ENCODE measurements at regions not wholly inside any gene's neighbourhood (a gene's known extent, or its start where the extent isn't known, plus 50 kb on each side); places are given as distances from the start of the nearest gene placed in this dataset.

- H3K9me3 ChIP-seq (replicated peaks; ENCODE audit: low read length) = no peaks in the 10 kb centered on the region
- H3K4me2 ChIP-seq (ENCODE audit: low read length) = no peak overlapping the region
- H3K4me1 ChIP-seq (ENCODE audit: control insufficient read depth, insufficient read depth, low read length) = no peaks in the 10 kb centered on the region
- H3K9ac ChIP-seq (ENCODE audit: low read depth, low read length) = no peak overlapping the region
- no peak overlapping the region for H3K4me3 ChIP-seq (ENCODE audit: low read length)
- H3K36me3 ChIP-seq (ENCODE audit: insufficient read depth, low read length) = no peaks in the 10 kb centered on the region
- no peaks in the 10 kb centered on the region for H3K27me3 ChIP-seq (ENCODE audit: control insufficient read depth, insufficient read depth, low read length)
Observed at GRCh38 chr19:31491242-31491641, 142.0 kb upstream of the TSHZ3 start.

DNA sequence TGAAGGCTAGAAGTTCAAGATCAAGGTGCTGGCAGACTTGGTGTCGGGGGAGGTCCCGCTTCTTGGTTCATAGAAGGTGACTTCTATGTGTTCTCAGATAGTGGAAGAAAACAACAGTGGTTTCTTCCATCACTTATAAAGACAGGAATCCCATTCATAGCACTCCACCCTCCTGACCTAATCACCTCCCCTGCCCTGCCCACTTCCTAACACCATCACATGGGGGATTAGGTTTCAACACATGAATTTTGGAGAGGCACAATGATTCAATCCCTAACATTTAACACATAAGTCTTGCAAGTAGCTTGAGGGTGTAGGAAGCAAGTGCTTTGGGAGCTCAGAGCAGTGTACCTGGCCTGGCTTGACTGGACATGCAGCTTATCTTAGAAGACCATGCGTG is 142.8 kb upstream of the TSHZ3 start:
- H3K9ac ChIP-seq (ENCODE audit: low read depth, low read length) = no peak overlapping the region
- no peak overlapping the region for H3K4me2 ChIP-seq (ENCODE audit: low read length)
- H3K4me1 ChIP-seq (ENCODE audit: control insufficient read depth, insufficient read depth, low read length) = no peaks in the 10 kb centered on the region
- H3K4me3 ChIP-seq (ENCODE audit: low read length) = no peak overlapping the region
- H3K27me3 ChIP-seq (ENCODE audit: control insufficient read depth, insufficient read depth, low read length) = no peaks in the 10 kb centered on the region
- no peaks in the 10 kb centered on the region for H3K9me3 ChIP-seq (replicated peaks; ENCODE audit: low read length)
- no peaks in the 10 kb centered on the region for H3K36me3 ChIP-seq (ENCODE audit: insufficient read depth, low read length)

DNA sequence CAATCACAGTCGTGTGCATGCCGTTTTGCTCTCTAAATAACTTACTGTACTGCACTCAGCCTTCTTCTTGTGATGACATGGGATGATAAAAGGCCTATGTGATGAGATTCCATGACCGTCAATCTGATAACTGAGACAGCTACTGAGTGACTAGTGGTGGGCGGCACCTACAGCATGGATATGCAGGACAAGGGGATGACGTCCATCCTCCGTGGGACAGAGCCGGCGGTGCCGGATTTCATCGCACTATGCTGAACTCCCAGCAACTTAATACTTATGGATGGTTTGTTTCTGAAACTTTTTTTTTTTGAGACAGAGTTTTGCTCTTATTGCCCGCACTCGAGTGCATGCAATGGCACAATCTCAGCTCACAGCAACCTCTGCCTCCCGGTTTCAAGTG is 146.8 kb upstream of the TSHZ3 start:
- no peak overlapping the region for H3K4me3 ChIP-seq (ENCODE audit: low read length)
- H3K9ac ChIP-seq (ENCODE audit: low read depth, low read length) = no peak overlapping the region
- no peaks in the 10 kb centered on the region for H3K9me3 ChIP-seq (replicated peaks; ENCODE audit: low read length)
- H3K4me1 ChIP-seq (ENCODE audit: control insufficient read depth, insufficient read depth, low read length) = no peaks in the 10 kb centered on the region
- no peak overlapping the region for H3K4me2 ChIP-seq (ENCODE audit: low read length)
- no peaks in the 10 kb centered on the region for H3K27me3 ChIP-seq (ENCODE audit: control insufficient read depth, insufficient read depth, low read length)
- H3K36me3 ChIP-seq (ENCODE audit: insufficient read depth, low read length) = no peaks in the 10 kb centered on the region

DNA sequence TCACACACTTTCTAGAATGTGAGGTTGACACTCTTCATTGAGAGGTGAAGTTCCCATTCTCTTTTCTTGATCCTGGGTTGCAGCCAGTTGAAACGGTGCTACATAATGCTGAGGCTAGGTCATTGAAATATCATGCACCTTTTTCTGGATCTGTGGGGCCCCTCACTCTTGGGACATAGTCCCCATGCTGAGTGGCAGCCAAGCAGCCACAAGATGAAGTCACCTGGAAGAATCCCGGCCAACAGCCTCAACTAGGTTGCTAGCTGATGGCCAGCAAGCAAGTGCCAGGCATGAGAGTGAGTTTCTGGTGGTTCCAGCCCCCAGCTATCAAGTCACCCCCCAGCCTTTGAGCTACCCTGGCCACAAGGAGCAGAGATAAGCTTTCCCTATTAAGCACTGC is 148.5 kb upstream of the TSHZ3 start:
- Histone ChIP-seq H3K36me3 (ENCODE audit: insufficient read depth, low read length) (no peaks in the 10 kb centered on the region), H3K9me3 (replicated peaks; ENCODE audit: low read length) (no peaks in the 10 kb centered on the region)

GRCh38 chr19:31498781-31499180 is 149.5 kb upstream of the TSHZ3 start:
- H3K4me2 ChIP-seq (ENCODE audit: low read length) = no peak overlapping the region
- no peaks in the 10 kb centered on the region for H3K9me3 ChIP-seq (replicated peaks; ENCODE audit: low read length)
- H3K4me3 ChIP-seq (ENCODE audit: low read length) = no peak overlapping the region
- H3K36me3 ChIP-seq (ENCODE audit: insufficient read depth, low read length) = no peaks in the 10 kb centered on the region
- H3K9ac ChIP-seq (ENCODE audit: low read depth, low read length) = no peak overlapping the region
- no peaks in the 10 kb centered on the region for H3K27me3 ChIP-seq (ENCODE audit: control insufficient read depth, insufficient read depth, low read length)
- no peaks in the 10 kb centered on the region for H3K4me1 ChIP-seq (ENCODE audit: control insufficient read depth, insufficient read depth, low read length)

More for the DNA sequence above, 148.5 kb upstream of the TSHZ3 start:
- Histone ChIP-seq H3K4me1 (ENCODE audit: control insufficient read depth, insufficient read depth, low read length) (no peaks in the 10 kb centered on the region), H3K4me2 (ENCODE audit: low read length) (no peak overlapping the region), H3K9ac (ENCODE audit: low read depth, low read length) (no peak overlapping the region), H3K4me3 (ENCODE audit: low read length) (no peak overlapping the region), H3K27me3 (ENCODE audit: control insufficient read depth, insufficient read depth, low read length) (no peaks in the 10 kb centered on the region)

- H3K4me1 ChIP-seq (ENCODE audit: control insufficient read depth, insufficient read depth, low read length) = no peaks in the 10 kb centered on the region
- H3K4me3 ChIP-seq (ENCODE audit: low read length) = no peak overlapping the region
- H3K9ac ChIP-seq (ENCODE audit: low read depth, low read length) = no peak overlapping the region
- H3K4me2 ChIP-seq (ENCODE audit: low read length) = no peak overlapping the region
- H3K36me3 ChIP-seq (ENCODE audit: insufficient read depth, low read length) = no peaks in the 10 kb centered on the region
- no peaks in the 10 kb centered on the region for H3K27me3 ChIP-seq (ENCODE audit: control insufficient read depth, insufficient read depth, low read length)
- H3K9me3 ChIP-seq (replicated peaks; ENCODE audit: low read length) = no peaks in the 10 kb centered on the region
Observed at GRCh38 chr19:31499281-31500196, 150.3 kb upstream of the TSHZ3 start.

- no peaks in the 10 kb centered on the region for H3K9me3 ChIP-seq (replicated peaks; ENCODE audit: low read length)
- no peak overlapping the region for H3K4me3 ChIP-seq (ENCODE audit: low read length)
- no peak overlapping the region for H3K4me2 ChIP-seq (ENCODE audit: low read length)
- no peaks in the 10 kb centered on the region for H3K27me3 ChIP-seq (ENCODE audit: control insufficient read depth, insufficient read depth, low read length)
- H3K9ac ChIP-seq (ENCODE audit: low read depth, low read length) = no peak overlapping the region
- no peaks in the 10 kb centered on the region for H3K4me1 ChIP-seq (ENCODE audit: control insufficient read depth, insufficient read depth, low read length)
- no peaks in the 10 kb centered on the region for H3K36me3 ChIP-seq (ENCODE audit: insufficient read depth, low read length)
Observed at GRCh38 chr19:31500197-31500830, 151.1 kb upstream of the TSHZ3 start.

- Histone ChIP-seq H3K4me3 (ENCODE audit: low read length) (no peak overlapping the region), H3K9me3 (replicated peaks; ENCODE audit: low read length) (no peaks in the 10 kb centered on the region), H3K9ac (ENCODE audit: low read depth, low read length) (no peak overlapping the region), H3K4me1 (ENCODE audit: control insufficient read depth, insufficient read depth, low read length) (no peaks in the 10 kb centered on the region), H3K36me3 (ENCODE audit: insufficient read depth, low read length) (no peaks in the 10 kb centered on the region), H3K4me2 (ENCODE audit: low read length) (no peak overlapping the region), H3K27me3 (ENCODE audit: control insufficient read depth, insufficient read depth, low read length) (no peaks in the 10 kb centered on the region)
Observed at GRCh38 chr19:31500946-31501345, 151.7 kb upstream of the TSHZ3 start.

DNA sequence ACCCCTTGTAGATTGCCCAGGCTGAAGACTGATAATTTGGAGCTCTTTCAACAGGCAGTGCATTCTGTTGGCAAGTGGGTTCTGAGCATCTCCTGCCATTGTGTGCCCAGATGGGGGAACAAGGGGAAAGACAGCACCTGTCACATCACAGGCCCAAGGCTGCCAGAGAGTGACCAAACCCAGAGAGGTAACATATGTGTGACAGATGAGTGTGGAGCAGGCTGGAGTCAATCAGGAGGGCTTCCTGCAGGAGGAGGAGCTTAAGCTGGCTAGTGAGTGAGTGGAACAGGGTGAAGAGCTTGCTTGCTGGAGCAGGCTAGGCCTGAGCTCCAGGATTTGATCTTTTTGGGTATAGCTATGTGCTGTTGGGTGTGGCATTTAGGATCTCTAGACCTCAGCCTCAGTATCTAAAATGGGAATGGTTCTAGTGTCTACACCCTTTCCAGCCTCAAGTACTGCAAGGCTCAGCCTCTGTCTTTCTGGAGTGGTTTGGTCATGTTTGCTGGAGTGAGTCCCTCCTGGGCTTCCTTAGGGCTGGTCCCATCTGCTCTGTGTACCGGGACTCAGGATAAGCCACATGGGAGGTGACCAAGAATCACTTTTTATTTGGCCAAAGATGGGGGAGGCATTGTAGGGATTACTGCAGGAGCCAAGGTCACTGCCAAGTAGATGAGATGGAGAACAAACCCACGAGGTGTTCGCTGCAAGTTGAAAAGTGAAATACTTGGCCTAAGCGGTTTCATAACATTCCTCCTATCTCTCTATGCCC is 152.4 kb upstream of the TSHZ3 start:
- Histone ChIP-seq H3K4me3 (ENCODE audit: low read length) (no peak overlapping the region), H3K4me2 (ENCODE audit: low read length) (no peak overlapping the region), H3K4me1 (ENCODE audit: control insufficient read depth, insufficient read depth, low read length) (no peaks in the 10 kb centered on the region), H3K36me3 (ENCODE audit: insufficient read depth, low read length) (no peaks in the 10 kb centered on the region), H3K9me3 (replicated peaks; ENCODE audit: low read length) (no peaks in the 10 kb centered on the region), H3K9ac (ENCODE audit: low read depth, low read length) (no peak overlapping the region), H3K27me3 (ENCODE audit: control insufficient read depth, insufficient read depth, low read length) (no peaks in the 10 kb centered on the region)

DNA sequence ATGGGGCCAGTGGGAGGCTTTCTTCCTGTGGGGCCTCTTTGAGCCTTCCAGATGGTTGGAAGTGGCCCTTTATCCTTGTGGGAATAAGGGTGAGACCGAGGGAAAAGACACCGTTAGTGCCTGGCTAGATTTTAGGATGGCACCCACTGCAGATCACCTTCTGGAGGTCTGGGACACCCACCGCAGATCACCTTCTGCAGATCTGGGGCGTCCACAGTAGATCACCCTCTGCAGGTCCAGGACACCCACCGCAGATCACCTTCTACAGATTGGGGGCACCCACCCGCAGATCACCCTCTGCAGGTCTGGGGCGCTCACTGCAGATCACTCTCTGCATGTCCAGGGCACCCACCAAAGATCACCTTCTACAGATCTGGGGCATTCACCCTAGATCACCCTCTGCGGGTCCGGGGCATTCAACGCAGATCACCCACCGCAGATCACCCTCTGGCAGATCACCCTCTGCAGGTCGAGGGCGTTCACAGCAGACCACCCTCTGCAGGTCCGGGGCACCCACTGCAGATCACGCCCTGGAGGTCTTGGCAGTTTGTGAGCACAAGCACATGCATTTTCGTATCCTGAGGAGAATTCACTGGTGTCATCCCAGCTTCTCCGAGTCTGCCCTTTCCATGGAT is 153.4 kb upstream of the TSHZ3 start:
- H3K9ac ChIP-seq (ENCODE audit: low read depth, low read length) = no peak overlapping the region

GRCh38 chr19:31503211-31503610 is 154.0 kb upstream of the TSHZ3 start:
- Histone ChIP-seq H3K9ac (ENCODE audit: low read depth, low read length) (no peak overlapping the region), H3K36me3 (ENCODE audit: insufficient read depth, low read length) (no peaks in the 10 kb centered on the region), H3K4me2 (ENCODE audit: low read length) (no peak overlapping the region), H3K9me3 (replicated peaks; ENCODE audit: low read length) (no peaks in the 10 kb centered on the region), H3K4me3 (ENCODE audit: low read length) (no peak overlapping the region), H3K4me1 (ENCODE audit: control insufficient read depth, insufficient read depth, low read length) (no peaks in the 10 kb centered on the region), H3K27me3 (ENCODE audit: control insufficient read depth, insufficient read depth, low read length) (no peaks in the 10 kb centered on the region)

More for the DNA sequence above, 153.4 kb upstream of the TSHZ3 start:
- Histone ChIP-seq H3K4me2 (ENCODE audit: low read length) (no peak overlapping the region), H3K4me1 (ENCODE audit: control insufficient read depth, insufficient read depth, low read length) (no peaks in the 10 kb centered on the region), H3K36me3 (ENCODE audit: insufficient read depth, low read length) (no peaks in the 10 kb centered on the region), H3K4me3 (ENCODE audit: low read length) (no peak overlapping the region), H3K9me3 (replicated peaks; ENCODE audit: low read length) (no peaks in the 10 kb centered on the region), H3K27me3 (ENCODE audit: control insufficient read depth, insufficient read depth, low read length) (no peaks in the 10 kb centered on the region)

Data from skeletal muscle satellite cell (primary cell).